SK-N-MC (cell line): ENCODE measurements at regions not wholly inside any gene's neighbourhood (a gene's known extent, or its start where the extent isn't known, plus 50 kb on each side); places are given as distances from the start of the nearest gene placed in this dataset.

Experiments used
- DNase-seq: peaks from one replicate; pipeline ENCODE4 v3.0.0-alpha.2; 2011; ENCODE audit warnings: low read depth, low spot score
- H3K27ac ChIP-seq: fragments of 200-600 bp; sonication (generic); 2 replicates; pipeline ENCODE4 v1.5.1; 2016; ENCODE audit warnings: mixed run types
- H3K36me3 ChIP-seq: fragments of 200-600 bp; sonication (generic); 2 replicates; pipeline ENCODE4 v1.6.1; 2017; ENCODE audit warnings: antibody characterized with exemption, low read length, mixed read lengths; ENCODE audit not compliant: insufficient read depth
- H3K4me3 ChIP-seq: fragments of 200-600 bp; sonication (generic); 2 replicates; pipeline ENCODE4 v1.5.1; 2016
- H3K9ac ChIP-seq: fragments of 200-600 bp; sonication (generic); 2 replicates; pipeline ENCODE4 v1.8.0; 2017; ENCODE audit warnings: mixed run types, mixed read lengths; ENCODE audit not compliant: insufficient read length
- H3K9me3 ChIP-seq: fragments of 200-600 bp; sonication (generic); 2 replicates; pipeline ENCODE4 v1.6.1; 2017; ENCODE audit warnings: low read depth, mild to moderate bottlenecking, antibody characterized with exemption, low read length, moderate library complexity, mixed read lengths
- EZH2 ChIP-seq: fragments of 200-600 bp; sonication (generic); IDR thresholded peaks from one replicate; pipeline ENCODE4 v1.6.1; 2017; ENCODE audit warnings: antibody characterized with exemption
- FOXP2 ChIP-seq: optimal IDR thresholded peaks from 2 replicates; pipeline ENCODE3; 2011; ENCODE audit warnings: mild to moderate bottlenecking, moderate library complexity; ENCODE audit not compliant: insufficient read depth; ENCODE audit errors: extremely low read length, control extremely low read depth
- POLR2AphosphoS5 ChIP-seq: IDR thresholded peaks from 2 replicates; pipeline ENCODE4 v1.6.1; 2012; ENCODE audit warnings: mild to moderate bottlenecking, low read depth, low read length, borderline replicate concordance

DNA sequence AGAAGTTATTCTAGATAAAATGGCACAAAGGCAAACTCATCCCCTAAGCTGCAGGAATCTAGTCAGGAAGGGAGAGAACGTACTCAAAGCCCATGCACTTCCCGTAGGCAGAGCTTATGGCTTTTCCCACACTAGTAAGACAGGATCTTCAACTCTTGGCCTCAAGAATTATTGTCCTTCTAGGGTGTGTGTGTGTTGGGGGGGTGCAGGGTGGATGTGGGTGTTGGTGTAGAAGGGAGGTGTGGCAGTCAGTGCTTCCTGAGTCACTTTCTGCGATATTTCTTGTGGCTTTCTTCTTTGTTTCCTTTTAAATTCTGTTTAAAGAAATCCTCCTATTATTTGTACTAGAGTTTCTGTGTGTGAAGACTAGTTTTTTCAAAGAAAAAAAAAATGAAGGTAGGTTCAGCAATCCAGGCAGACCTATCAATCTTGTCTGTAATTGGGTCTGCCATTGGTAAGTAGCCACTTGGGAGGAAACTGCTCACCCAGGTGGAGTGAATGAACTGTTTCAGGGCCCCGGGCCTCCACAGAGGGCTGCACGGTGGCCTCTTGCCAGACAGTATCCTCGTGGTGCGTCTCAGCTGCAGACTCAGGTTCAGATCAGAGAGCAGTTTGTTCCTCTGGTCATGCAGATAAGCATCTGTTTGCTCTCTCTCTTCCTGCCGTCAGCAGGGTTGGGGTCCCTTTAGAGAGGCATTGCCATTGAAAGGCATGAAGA, 131.9 kb downstream of the NPR3 start:
- TF ChIP-seq FOXP2 (no peak), POLR2AphosphoS5 (no peak), EZH2 (no peak)
- Histone ChIP-seq H3K9me3 (no peaks in the 10 kb centered on the region), H3K27ac (no peak overlapping the region), H3K9ac (no peak overlapping the region), H3K4me3 (no peak overlapping the region), H3K36me3 (no peaks in the 10 kb centered on the region)
- no peak for DNase-seq

DNA sequence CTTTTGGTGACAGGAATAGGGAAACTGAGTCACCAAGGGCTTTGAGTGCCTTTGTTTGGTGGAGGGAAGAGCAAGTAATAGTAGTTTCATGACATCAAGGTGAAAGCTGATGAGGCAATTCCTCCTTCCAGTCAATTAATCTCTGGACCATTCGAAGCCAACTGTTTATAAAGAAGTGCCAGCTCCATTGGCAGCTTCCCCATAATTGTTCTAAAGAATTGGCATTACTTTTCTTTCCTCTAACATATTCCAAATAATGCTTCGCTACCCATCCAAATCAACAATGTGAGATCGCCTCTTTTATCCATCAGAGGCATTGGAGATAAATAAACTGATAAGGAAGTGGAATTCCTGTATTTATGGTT, 132.4 kb downstream of the NPR3 start:
- Histone ChIP-seq H3K27ac (no peak overlapping the region), H3K4me3 (no peak overlapping the region), H3K9ac (no peak overlapping the region), H3K9me3 (no peaks in the 10 kb centered on the region), H3K36me3 (no peaks in the 10 kb centered on the region)
- no peak for TF ChIP-seq EZH2
- TF ChIP-seq POLR2AphosphoS5, result no peak
- TF ChIP-seq FOXP2, result no peak
- no peak for DNase-seq

DNA sequence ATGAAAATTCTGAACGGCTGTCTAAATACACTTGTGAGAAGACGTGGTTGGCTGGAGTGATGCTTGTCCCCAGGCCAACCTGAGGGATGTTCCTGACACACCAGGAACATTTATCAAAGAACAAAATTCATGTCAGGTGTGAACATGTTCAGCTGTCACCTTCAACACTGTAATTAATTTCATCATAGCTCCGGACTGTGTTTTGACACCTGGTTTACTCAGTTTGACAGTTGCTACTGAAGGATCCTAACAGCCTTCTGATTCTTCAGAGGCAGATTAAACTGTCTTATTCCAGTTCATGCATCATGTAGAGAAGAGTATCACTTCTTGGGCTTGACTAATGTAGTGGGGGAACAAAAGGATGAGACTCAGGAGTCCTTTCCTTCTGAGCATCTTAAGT, 134.1 kb downstream of the NPR3 start:
- no peak overlapping the region for H3K4me3 ChIP-seq
- H3K9ac ChIP-seq, result no peak overlapping the region
- no peaks in the 10 kb centered on the region for H3K9me3 ChIP-seq
- DNase-seq, result no peak
- no peak for TF ChIP-seq POLR2AphosphoS5
- TF ChIP-seq FOXP2, result no peak
- TF ChIP-seq EZH2, result no peak
- H3K36me3 ChIP-seq, result no peaks in the 10 kb centered on the region
- no peak overlapping the region for H3K27ac ChIP-seq

DNA sequence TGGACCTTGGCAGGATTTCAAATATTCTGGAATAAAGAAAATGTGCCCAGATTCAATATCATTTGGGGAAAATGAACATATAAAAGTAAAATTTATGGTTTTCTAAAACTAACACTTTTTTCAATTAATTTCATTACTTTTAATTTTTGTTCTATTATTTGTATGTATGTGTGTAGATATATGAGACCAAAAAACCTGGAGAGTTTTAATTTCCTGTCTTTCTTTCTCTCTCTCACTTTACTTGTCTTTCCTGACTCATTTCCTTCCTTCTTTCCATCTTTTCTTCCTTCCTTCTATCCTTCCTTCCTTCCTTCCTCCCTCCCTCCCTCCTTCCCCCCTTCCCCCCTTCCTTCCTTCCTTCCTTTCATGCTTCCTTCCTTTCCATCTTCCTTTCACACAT, 137.0 kb downstream of the NPR3 start:
- no peak for DNase-seq
- no peak overlapping the region for H3K4me3 ChIP-seq
- no peak overlapping the region for H3K9ac ChIP-seq
- no peaks in the 10 kb centered on the region for H3K36me3 ChIP-seq
- TF ChIP-seq FOXP2 (no peak), POLR2AphosphoS5 (no peak), EZH2 (no peak)
- H3K9me3 ChIP-seq, result no peaks in the 10 kb centered on the region
- H3K27ac ChIP-seq, result no peak overlapping the region

DNA sequence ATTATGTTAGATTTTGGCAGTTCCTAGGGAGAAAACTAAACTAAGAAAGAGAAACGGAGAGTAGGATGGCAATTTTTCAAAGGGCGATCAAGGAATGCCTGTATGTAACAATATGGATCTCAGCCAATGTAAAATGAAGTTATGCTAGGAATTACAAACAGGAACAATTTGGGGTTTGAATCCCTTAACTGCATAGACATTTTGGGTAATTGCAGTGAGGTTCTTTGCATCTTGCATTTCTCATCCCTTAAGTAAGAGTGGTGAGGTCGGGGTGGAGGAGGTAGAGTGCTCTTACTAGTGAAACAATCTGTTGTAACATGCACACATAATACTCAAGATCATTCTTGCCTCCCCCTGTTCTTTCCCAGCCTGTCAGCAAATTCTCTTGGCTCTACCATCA, 137.6 kb downstream of the NPR3 start:
- H3K4me3 ChIP-seq, result no peak overlapping the region

DNA sequence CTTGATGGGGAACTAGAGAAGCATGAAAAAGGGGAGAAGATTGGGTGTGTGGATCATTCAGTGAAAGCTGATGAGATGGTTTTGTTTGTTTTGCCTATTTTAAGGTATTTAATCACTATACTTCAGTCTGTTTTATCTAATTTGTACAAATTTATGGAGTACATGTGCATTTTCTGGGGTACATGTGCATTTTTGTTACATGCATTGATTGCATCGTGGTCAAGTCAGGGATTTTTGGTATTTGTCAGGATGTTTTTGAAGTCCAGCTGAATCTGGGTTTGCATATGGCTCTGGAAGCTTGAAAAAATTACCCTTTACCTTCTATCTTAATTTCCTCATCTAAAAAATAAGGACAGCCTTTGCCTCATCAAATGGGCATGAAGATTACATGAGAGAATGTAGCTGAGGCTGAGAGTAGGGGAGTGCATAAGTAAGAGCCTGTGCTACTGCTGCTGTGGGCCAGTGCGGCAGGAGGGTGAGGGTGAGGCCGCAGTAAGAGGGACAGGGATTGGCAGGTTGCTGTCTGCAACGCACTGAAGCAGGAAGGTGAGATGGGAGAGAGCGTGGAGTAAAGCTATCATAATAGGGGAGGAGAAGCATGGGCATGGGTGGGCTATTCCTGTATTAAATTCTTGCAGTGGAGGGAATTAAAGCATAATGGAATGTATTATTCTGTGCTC, 139.8 kb downstream of the NPR3 start:
- Histone ChIP-seq H3K36me3 (no peaks in the 10 kb centered on the region), H3K9ac (no peak overlapping the region), H3K27ac (no peak overlapping the region), H3K4me3 (no peak overlapping the region), H3K9me3 (no peaks in the 10 kb centered on the region)
- DNase-seq, result no peak
- TF ChIP-seq POLR2AphosphoS5, result no peak
- no peak for TF ChIP-seq FOXP2
- no peak for TF ChIP-seq EZH2

More for the DNA sequence above, 137.6 kb downstream of the NPR3 start:
- no peak for TF ChIP-seq POLR2AphosphoS5
- no peak for TF ChIP-seq FOXP2
- no peak for TF ChIP-seq EZH2
- DNase-seq, result no peak
- H3K9me3 ChIP-seq, result no peaks in the 10 kb centered on the region
- no peak overlapping the region for H3K9ac ChIP-seq
- H3K27ac ChIP-seq, result no peak overlapping the region
- no peaks in the 10 kb centered on the region for H3K36me3 ChIP-seq

DNA sequence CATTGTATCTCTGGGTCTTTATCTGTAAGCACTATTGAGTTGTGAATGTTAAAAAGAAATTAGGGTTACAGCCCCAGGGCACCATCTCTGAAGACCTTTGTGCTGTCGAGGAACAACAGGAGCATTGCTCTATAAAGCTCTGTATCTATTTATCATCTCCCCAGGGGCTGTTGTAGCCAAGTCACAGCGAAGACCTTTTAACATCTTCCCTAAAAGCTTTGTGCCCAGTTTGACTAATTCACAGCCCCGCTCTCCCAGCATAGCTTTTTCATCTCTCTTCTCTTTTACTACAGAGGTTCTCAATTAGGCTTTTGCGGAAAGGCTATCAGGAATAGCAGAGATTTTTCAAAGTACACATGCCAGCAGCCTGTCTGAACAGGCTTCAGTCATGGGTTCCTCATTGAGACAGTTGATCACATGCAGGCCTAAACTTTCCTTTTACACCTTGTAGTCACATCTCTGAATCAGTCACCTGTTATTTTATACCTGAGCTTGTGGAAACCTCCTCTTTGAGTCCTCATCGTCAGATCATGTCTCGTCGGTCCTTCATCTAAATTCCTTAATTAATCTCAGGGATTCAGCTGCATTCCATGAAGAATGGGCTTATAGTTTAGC, 140.5 kb downstream of the NPR3 start:
- Histone ChIP-seq H3K4me3 (no peak overlapping the region), H3K9ac (no peak overlapping the region), H3K9me3 (no peaks in the 10 kb centered on the region; the same call in 1 of the 2 replicates), H3K27ac (no peak overlapping the region), H3K36me3 (no peaks in the 10 kb centered on the region)
- TF ChIP-seq POLR2AphosphoS5, result no peak
- TF ChIP-seq FOXP2, result no peak
- TF ChIP-seq EZH2, result no peak
- DNase-seq, result no peak

DNA sequence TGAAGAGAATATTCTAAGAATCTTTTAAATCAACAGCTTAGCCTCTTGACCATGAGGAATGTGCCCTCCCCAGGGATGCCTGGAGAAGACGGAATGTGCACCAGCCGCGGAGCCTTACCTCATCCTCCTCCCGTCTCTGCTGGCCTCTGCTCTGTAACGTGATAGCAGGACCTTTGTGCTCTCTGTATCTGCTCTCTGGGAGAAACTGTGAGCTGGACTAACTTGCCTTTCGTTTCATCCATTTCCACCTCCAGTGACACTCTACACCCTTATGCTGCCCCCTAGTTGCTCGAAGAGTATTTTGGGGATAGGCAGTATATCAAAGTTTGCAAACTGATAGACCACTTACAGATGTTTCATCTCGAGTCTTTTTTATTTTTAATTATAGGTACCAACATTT, 141.4 kb downstream of the NPR3 start:
- no peak overlapping the region for H3K4me3 ChIP-seq
- DNase-seq, result no peak
- H3K9ac ChIP-seq, result no peak overlapping the region

DNA sequence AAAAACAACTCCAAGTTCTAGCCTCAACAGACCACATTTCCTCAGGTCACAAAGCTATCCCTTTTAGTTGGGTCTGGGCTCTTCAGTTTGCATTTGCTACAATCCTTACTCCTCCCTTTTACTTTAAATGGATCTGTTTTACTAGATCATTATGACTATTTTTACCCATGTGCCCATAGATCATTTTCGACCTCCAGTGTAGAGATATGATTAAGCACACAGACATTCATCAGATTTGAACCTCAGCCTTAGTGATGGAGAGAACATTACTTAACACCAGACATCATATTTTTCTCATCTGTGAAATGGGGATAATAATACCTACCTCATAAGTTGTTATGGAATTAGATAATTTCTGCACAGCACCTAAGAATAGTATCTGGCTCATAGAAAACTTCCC, 141.9 kb downstream of the NPR3 start:
- no peaks in the 10 kb centered on the region for H3K36me3 ChIP-seq
- no peaks in the 10 kb centered on the region; the same call in 1 of the 2 replicates for H3K9me3 ChIP-seq
- TF ChIP-seq FOXP2 (no peak), EZH2 (no peak), POLR2AphosphoS5 (no peak)
- no peak overlapping the region for H3K4me3 ChIP-seq
- H3K9ac ChIP-seq, result no peak overlapping the region
- DNase-seq, result no peak
- H3K27ac ChIP-seq, result no peak overlapping the region

More for the DNA sequence above, 141.4 kb downstream of the NPR3 start:
- Histone ChIP-seq H3K9me3 (no peaks in the 10 kb centered on the region; the same call in 1 of the 2 replicates), H3K36me3 (no peaks in the 10 kb centered on the region), H3K27ac (no peak overlapping the region)
- no peak for TF ChIP-seq EZH2
- TF ChIP-seq FOXP2, result no peak
- no peak for TF ChIP-seq POLR2AphosphoS5
